NCI-H2171 (cell line): ENCODE measurements at regions not wholly inside any gene's neighbourhood (a gene's known extent, or its start where the extent isn't known, plus 50 kb on each side); places are given as distances from the start of the nearest gene placed in this dataset.
"Not testable (repeated sequence)": the region's sequence is repeated elsewhere in the genome, so short reads cannot be mapped to it uniquely, and the experiment has no call there.

Experiments
- DNase-seq: peaks from one replicate; lab custom pipeline; 2025; lab: John Stamatoyannopoulos, UW

- DNase-seq: no peak
Observed at GRCh38 chr14:37991027-37991426, 216.7 kb upstream of the SSTR1 start.

GRCh38 chr14:37992499-37992898, 215.2 kb upstream of the SSTR1 start:
- peak; percentile 87 for DNase-seq

- DNase-seq: no peak
Observed at GRCh38 chr14:37994846-37995372, 212.8 kb upstream of the SSTR1 start.

GRCh38 chr14:37997017-37997416, 210.7 kb upstream of the SSTR1 start:
- DNase-seq: no peak

- DNase-seq: no peak
Observed at GRCh38 chr14:38000340-38000739, 207.4 kb upstream of the SSTR1 start.

GRCh38 chr14:38001501-38001900, 206.2 kb upstream of the SSTR1 start:
- DNase-seq: no peak

- DNase-seq: no peak
Observed at GRCh38 chr14:38003746-38004609, 203.7 kb upstream of the SSTR1 start.

GRCh38 chr14:38004610-38004879, 203.2 kb upstream of the SSTR1 start:
- no peak for DNase-seq

GRCh38 chr14:38011156-38011555, 196.5 kb upstream of the SSTR1 start:
- DNase-seq: not testable (repeated sequence)

- DNase-seq: no peak
Observed at GRCh38 chr14:38012056-38012455, 195.6 kb upstream of the SSTR1 start.

- DNase-seq: no peak
Observed at GRCh38 chr14:38016497-38016896, 191.2 kb upstream of the SSTR1 start.

GRCh38 chr14:38021861-38022260, 185.8 kb upstream of the SSTR1 start:
- no peak for DNase-seq

GRCh38 chr14:38022775-38023174, 184.9 kb upstream of the SSTR1 start:
- DNase-seq: no peak

GRCh38 chr14:38038171-38038570, 169.5 kb upstream of the SSTR1 start:
- DNase-seq: no peak

GRCh38 chr14:38038986-38039385, 168.7 kb upstream of the SSTR1 start:
- DNase-seq: no peak

GRCh38 chr14:38039496-38039895, 168.2 kb upstream of the SSTR1 start:
- DNase-seq: no peak

- DNase-seq: no peak
Observed at GRCh38 chr14:38040411-38040810, 167.3 kb upstream of the SSTR1 start.

GRCh38 chr14:38042322-38042721, 165.4 kb upstream of the SSTR1 start:
- no peak for DNase-seq

GRCh38 chr14:38044710-38045109, 163.0 kb upstream of the SSTR1 start:
- no peak for DNase-seq

- DNase-seq: no peak
Observed at GRCh38 chr14:38045461-38045860, 162.2 kb upstream of the SSTR1 start.

GRCh38 chr14:38046160-38046559, 161.5 kb upstream of the SSTR1 start:
- no peak for DNase-seq

- DNase-seq: no peak
Observed at GRCh38 chr14:38047195-38047902, 160.4 kb upstream of the SSTR1 start.

- DNase-seq: no peak
Observed at GRCh38 chr14:38053666-38054065, 154.0 kb upstream of the SSTR1 start.
